Osteoblast (primary cell): ENCODE measurements at regions not wholly inside any gene's neighbourhood (a gene's known extent, or its start where the extent isn't known, plus 50 kb on each side); places are given as distances from the start of the nearest gene placed in this dataset.

Experiments used
- DNase-seq: peaks from one replicate; pipeline ENCODE4 v3.0.0; 2011; ENCODE audit warnings: low spot score, mixed read lengths; ENCODE audit not compliant: insufficient read length; ENCODE audit errors: missing footprints
- H2AFZ ChIP-seq: 2 replicates; pipeline ENCODE4 v1.6.0; 2011; ENCODE audit warnings: mild to moderate bottlenecking, low read length
- H3K27ac ChIP-seq: 2 replicates; pipeline ENCODE4 v1.5.1; 2011; ENCODE audit warnings: mild to moderate bottlenecking, low read depth, low read length, moderate library complexity
- H3K27me3 ChIP-seq: 2 replicates; pipeline ENCODE4 v1.6.0; 2012; ENCODE audit warnings: mild to moderate bottlenecking, control low read depth, inconsistent platforms, low read length, moderate library complexity; ENCODE audit not compliant: insufficient read depth
- H3K36me3 ChIP-seq: 2 replicates; pipeline ENCODE4 v1.5.1; 2011; ENCODE audit warnings: mild to moderate bottlenecking, low read length, control low read depth, moderate library complexity; ENCODE audit not compliant: insufficient read depth
- H3K4me1 ChIP-seq: 2 replicates; pipeline ENCODE4 v1.5.1; 2011; ENCODE audit warnings: mild to moderate bottlenecking, low read length, control low read depth, moderate library complexity; ENCODE audit not compliant: insufficient read depth
- H3K4me2 ChIP-seq: 2 replicates; pipeline ENCODE4 v1.6.0; 2011; ENCODE audit warnings: mild to moderate bottlenecking, low read length; ENCODE audit not compliant: insufficient read depth
- H3K4me3 ChIP-seq: fragments of 200-600 bp; sonication (generic); 3 replicates; pipeline ENCODE4 v1.5.1; 2012; ENCODE audit warnings: mild to moderate bottlenecking, low read length, inconsistent platforms; ENCODE audit not compliant: insufficient read depth
- H3K79me2 ChIP-seq: 2 replicates; pipeline ENCODE4 v1.6.0; 2012; ENCODE audit warnings: mild to moderate bottlenecking, low read length, control low read depth, inconsistent platforms; ENCODE audit not compliant: insufficient read depth
- H3K9me3 ChIP-seq: 2 replicates; pipeline ENCODE4 v1.5.1; 2011; ENCODE audit warnings: low read depth, low read length, control low read depth
- H4K20me1 ChIP-seq: 2 replicates; pipeline ENCODE4 v1.6.0; 2012; ENCODE audit warnings: mild to moderate bottlenecking, low read length, control low read depth; ENCODE audit not compliant: insufficient read depth
- CTCF ChIP-seq: IDR thresholded peaks from 2 replicates; pipeline ENCODE4 v1.5.1; 2011; ENCODE audit warnings: mild to moderate bottlenecking, low read depth, low read length, moderate library complexity; ENCODE audit errors: extremely low read depth

DNA sequence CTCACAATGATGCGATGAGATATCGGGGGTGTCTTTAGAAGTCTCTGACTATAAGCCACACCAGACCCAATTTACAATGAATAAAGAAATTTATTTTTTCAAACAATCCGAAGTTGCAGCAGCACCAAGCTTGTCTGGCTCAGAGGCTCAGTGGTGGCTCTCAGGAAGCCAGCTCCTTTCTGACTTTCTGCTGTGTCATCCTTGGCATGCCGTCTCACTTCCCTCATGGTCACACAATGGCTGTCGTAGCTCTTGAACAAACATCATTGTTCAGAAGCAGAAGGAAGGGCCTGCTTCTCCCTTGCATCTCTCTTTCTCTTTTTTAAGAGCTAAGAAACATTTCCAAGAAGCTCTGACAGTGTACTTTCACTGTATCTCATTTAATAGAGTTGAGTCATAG lies 299.0 kb downstream of the DOK5 start:
- no peaks in the 10 kb centered on the region for H3K4me1 ChIP-seq
- H3K4me2 ChIP-seq, result no peak overlapping the region
- H3K36me3 ChIP-seq, result no peaks in the 10 kb centered on the region
- no peaks in the 10 kb centered on the region for H4K20me1 ChIP-seq
- H3K27me3 ChIP-seq, result no peaks in the 10 kb centered on the region
- peaks cover 5% of the 10 kb centered on the region for H3K9me3 ChIP-seq
- no peaks in the 10 kb centered on the region for H3K79me2 ChIP-seq
- H2AFZ ChIP-seq, result no peak overlapping the region
- DNase-seq, result no peak
- no peak for TF ChIP-seq CTCF
- H3K4me3 ChIP-seq, result no peak overlapping the region
- no peak overlapping the region for H3K27ac ChIP-seq

GRCh38 chr20:54773643-54774000 lies 298.2 kb downstream of the DOK5 start:
- Histone ChIP-seq H3K4me3 (no peak overlapping the region), H2AFZ (no peak overlapping the region), H3K9me3 (peaks cover 5% of the 10 kb centered on the region), H3K4me1 (no peaks in the 10 kb centered on the region), H3K36me3 (no peaks in the 10 kb centered on the region), H3K4me2 (no peak overlapping the region), H3K27me3 (no peaks in the 10 kb centered on the region), H3K27ac (no peak overlapping the region), H4K20me1 (no peaks in the 10 kb centered on the region), H3K79me2 (no peaks in the 10 kb centered on the region)
- DNase-seq, result no peak
- no peak for TF ChIP-seq CTCF

GRCh38 chr20:54772893-54773642 lies 297.7 kb downstream of the DOK5 start:
- peaks cover 5% of the 10 kb centered on the region for H3K9me3 ChIP-seq
- no peak overlapping the region for H2AFZ ChIP-seq
- DNase-seq, result no peak
- no peaks in the 10 kb centered on the region for H3K36me3 ChIP-seq
- no peak overlapping the region for H3K4me2 ChIP-seq
- H3K4me3 ChIP-seq, result no peak overlapping the region
- no peaks in the 10 kb centered on the region for H4K20me1 ChIP-seq
- H3K27ac ChIP-seq, result no peak overlapping the region
- no peaks in the 10 kb centered on the region for H3K79me2 ChIP-seq
- no peaks in the 10 kb centered on the region for H3K27me3 ChIP-seq
- no peaks in the 10 kb centered on the region for H3K4me1 ChIP-seq
- no peak for TF ChIP-seq CTCF

DNA sequence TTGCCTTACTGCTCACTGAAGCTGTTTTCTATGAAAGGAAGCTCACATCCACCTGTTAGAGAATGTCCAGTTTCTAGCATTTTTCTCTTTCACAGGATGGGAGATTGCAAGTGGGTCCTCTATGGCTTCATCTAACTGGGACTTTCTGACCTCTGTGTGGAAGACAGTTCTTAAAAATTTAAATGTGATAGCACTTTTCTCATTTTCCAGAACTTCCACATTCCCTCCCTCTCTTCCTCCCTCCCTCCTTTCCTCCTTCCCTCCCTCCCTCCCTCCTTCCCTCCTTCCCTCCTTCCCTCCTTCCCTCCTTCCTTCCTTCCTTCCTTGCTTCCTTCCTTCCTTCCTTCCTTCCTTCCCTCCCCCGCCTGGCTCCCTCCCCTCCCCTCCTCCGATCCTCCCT lies 291.1 kb downstream of the DOK5 start:
- no peaks in the 10 kb centered on the region for H3K79me2 ChIP-seq
- no peak for DNase-seq
- H3K9me3 ChIP-seq, result no peaks in the 10 kb centered on the region
- H3K27me3 ChIP-seq, result no peaks in the 10 kb centered on the region
- H3K4me1 ChIP-seq, result no peaks in the 10 kb centered on the region
- TF ChIP-seq CTCF, result no peak
- no peak overlapping the region for H3K4me2 ChIP-seq
- no peak overlapping the region for H2AFZ ChIP-seq
- H3K4me3 ChIP-seq, result no peak overlapping the region
- H4K20me1 ChIP-seq, result no peaks in the 10 kb centered on the region
- no peak overlapping the region for H3K27ac ChIP-seq
- no peaks in the 10 kb centered on the region for H3K36me3 ChIP-seq
